RWPE1 (cell line): ENCODE measurements at regions not wholly inside any gene's neighbourhood (a gene's known extent, or its start where the extent isn't known, plus 50 kb on each side); places are given as distances from the start of the nearest gene placed in this dataset.

Source experiments
- CTCF ChIA-PET: fragments of 350-600 bp; sonication (Branson Sonifier 250); formaldehyde crosslinking; extraction: SDS; loops from one replicate; lab custom pipeline; 2021; lab: Yijun Ruan, JAX
- POLR2A ChIA-PET: fragments of 400-600 bp; formaldehyde crosslinking; extraction: SDS; loops from one replicate; lab custom pipeline; 2020; ENCODE audit warnings: antibody characterized with exemption; ENCODE audit not compliant: low non-redundant PET; lab: Yijun Ruan, JAX
- DNase-seq: peaks from one replicate; pipeline ENCODE4 v3.0.0; 2012; ENCODE audit warnings: low spot score
- H3K27ac ChIP-seq: fragments of 450-650 bp; 2 replicates; pipeline ENCODE4 v1.5.1; 2017
- CTCF ChIP-seq: fragments of 450-650 bp; conservative IDR thresholded peaks from 2 replicates; pipeline ENCODE4 v1.5.1; 2017; ENCODE audit warnings: low read depth, mild to moderate bottlenecking

GRCh38 chrX:21167011-21167410 is 207.2 kb upstream of the CNKSR2 start:
- TF ChIP-seq CTCF = no peak
- H3K27ac ChIP-seq = no peak overlapping the region
- DNase-seq = no peak
- POLR2A ChIA-PET = no interaction called here
- CTCF ChIA-PET = no interaction called here

- no peak for TF ChIP-seq CTCF
- ChIA-PET CTCF (no interaction called here), POLR2A (no interaction called here)
- no peak overlapping the region for H3K27ac ChIP-seq
- no peak for DNase-seq
These were observed 206.7 kb upstream of the CNKSR2 start for GRCh38 chrX:21167494-21167893.

- TF ChIP-seq CTCF = no peak
- CTCF ChIA-PET = no interaction called here
- DNase-seq = no peak
- POLR2A ChIA-PET = no interaction called here
- no peak overlapping the region for H3K27ac ChIP-seq
These were observed 205.6 kb upstream of the CNKSR2 start for GRCh38 chrX:21168401-21169160.

- POLR2A ChIA-PET = no interaction called here
- CTCF ChIA-PET = no interaction called here
- no peak for TF ChIP-seq CTCF
- DNase-seq = no peak
- H3K27ac ChIP-seq = no peak overlapping the region
These were observed 203.0 kb upstream of the CNKSR2 start for GRCh38 chrX:21171181-21171580.

- H3K27ac ChIP-seq = no peak overlapping the region
- ChIA-PET CTCF (no interaction called here), POLR2A (no interaction called here)
- DNase-seq = no peak
- no peak for TF ChIP-seq CTCF
These were observed 199.8 kb upstream of the CNKSR2 start for GRCh38 chrX:21174439-21174838.

GRCh38 chrX:21176921-21177571 is 197.2 kb upstream of the CNKSR2 start:
- H3K27ac ChIP-seq = no peak overlapping the region
- ChIA-PET POLR2A (no interaction called here), CTCF (no interaction called here)
- no peak for TF ChIP-seq CTCF
- no peak for DNase-seq
